ENCODE measurements at regions not wholly inside any gene's neighbourhood (a gene's known extent, or its start where the extent isn't known, plus 50 kb on each side); places are given as distances from the start of the nearest gene placed in this dataset.

GRCh38 chr3:26964313-26964712 lies 341.7 kb downstream of the LRRC3B start:
- Histone ChIP-seq H3K9me3 (ENCODE audit: control insufficient read depth in 4 of 4, insufficient read depth in 3 of 4, low read length in 3 of 4) (peaks cover 0 to 6% (median 0%) of the 10 kb centered on the region in 4 donors), H3K36me3 (ENCODE audit: control insufficient read depth in 4 of 4, insufficient read depth in 4 of 4, low read length in 4 of 4) (no peaks in the 10 kb centered on the region), H3K4me3 (no peak overlapping the region), H3K9ac (ENCODE audit: insufficient read depth in 1 of 2, low read length in 2 of 2) (no peak overlapping the region), H3K27me3 (ENCODE audit: control insufficient read depth in 3 of 3, insufficient read depth in 3 of 3, low read length in 2 of 3) (no peaks in the 10 kb centered on the region), H3K4me1 (ENCODE audit: control insufficient read depth in 5 of 5, insufficient read depth in 5 of 5, low read length in 5 of 5) (peaks cover 0 to 1% (median 0%) of the 10 kb centered on the region in 5 donors), H3K27ac (ENCODE audit: low read depth in 1 of 2, low read length in 1 of 2) (no peak overlapping the region)
- no peak for TF ChIP-seq CTCF (IDR thresholded peaks at IDR 0.05; ENCODE audit: control extremely low read depth, extremely low read depth)
- ATAC-seq (ENCODE audit: insufficient read depth, low FRiP score) = no peak
- DNase-seq = no peak

GRCh38 chr3:26964836-26965235 lies 342.3 kb downstream of the LRRC3B start:
- Histone ChIP-seq H3K36me3 (ENCODE audit: control insufficient read depth in 4 of 4, insufficient read depth in 4 of 4, low read length in 4 of 4) (no peaks in the 10 kb centered on the region), H3K9me3 (ENCODE audit: control insufficient read depth in 4 of 4, insufficient read depth in 3 of 4, low read length in 3 of 4) (peaks cover 0 to 4% (median 0%) of the 10 kb centered on the region in 4 donors), H3K27me3 (ENCODE audit: control insufficient read depth in 3 of 3, insufficient read depth in 3 of 3, low read length in 2 of 3) (no peaks in the 10 kb centered on the region), H3K4me1 (ENCODE audit: control insufficient read depth in 5 of 5, insufficient read depth in 5 of 5, low read length in 5 of 5) (peaks cover 0 to 1% (median 0%) of the 10 kb centered on the region in 5 donors), H3K27ac (ENCODE audit: low read depth in 1 of 2, low read length in 1 of 2) (no peak overlapping the region), H3K9ac (ENCODE audit: insufficient read depth in 1 of 2, low read length in 2 of 2) (no peak overlapping the region), H3K4me3 (no peak overlapping the region)
- no peak for TF ChIP-seq CTCF (IDR thresholded peaks at IDR 0.05; ENCODE audit: control extremely low read depth, extremely low read depth)
- ATAC-seq (ENCODE audit: insufficient read depth, low FRiP score) (no peak), DNase-seq (no peak)
- 67 to 90% methylated on average over 2 of the region's 2 CpGs for WGBS, 2 donors

- no peaks in the 10 kb centered on the region for H3K4me1 ChIP-seq (ENCODE audit: control insufficient read depth in 5 of 5, insufficient read depth in 5 of 5, low read length in 5 of 5)
- no peak overlapping the region for H3K4me3 ChIP-seq
- no peak for ATAC-seq (ENCODE audit: insufficient read depth, low FRiP score)
- H3K9ac ChIP-seq (ENCODE audit: insufficient read depth in 1 of 2, low read length in 2 of 2) = no peak overlapping the region
- 54 to 65% methylated on average over 1 of the region's 1 CpG for WGBS, 2 donors
- peaks cover 0 to 1% (median 0%) of the 10 kb centered on the region in 4 donors for H3K9me3 ChIP-seq (ENCODE audit: control insufficient read depth in 4 of 4, insufficient read depth in 3 of 4, low read length in 3 of 4)
- no peak for TF ChIP-seq CTCF (IDR thresholded peaks at IDR 0.05; ENCODE audit: control extremely low read depth, extremely low read depth)
- no peaks in the 10 kb centered on the region for H3K27me3 ChIP-seq (ENCODE audit: control insufficient read depth in 3 of 3, insufficient read depth in 3 of 3, low read length in 2 of 3)
- no peak for DNase-seq
- H3K27ac ChIP-seq (ENCODE audit: low read depth in 1 of 2, low read length in 1 of 2) = no peak overlapping the region
- no peaks in the 10 kb centered on the region for H3K36me3 ChIP-seq (ENCODE audit: control insufficient read depth in 4 of 4, insufficient read depth in 4 of 4, low read length in 4 of 4)
Measured at GRCh38 chr3:26967501-26967900, 344.9 kb downstream of the LRRC3B start.
